ENCODE measurements at regions not wholly inside any gene's neighbourhood (a gene's known extent, or its start where the extent isn't known, plus 50 kb on each side); places are given as distances from the start of the nearest gene placed in this dataset.

DNA sequence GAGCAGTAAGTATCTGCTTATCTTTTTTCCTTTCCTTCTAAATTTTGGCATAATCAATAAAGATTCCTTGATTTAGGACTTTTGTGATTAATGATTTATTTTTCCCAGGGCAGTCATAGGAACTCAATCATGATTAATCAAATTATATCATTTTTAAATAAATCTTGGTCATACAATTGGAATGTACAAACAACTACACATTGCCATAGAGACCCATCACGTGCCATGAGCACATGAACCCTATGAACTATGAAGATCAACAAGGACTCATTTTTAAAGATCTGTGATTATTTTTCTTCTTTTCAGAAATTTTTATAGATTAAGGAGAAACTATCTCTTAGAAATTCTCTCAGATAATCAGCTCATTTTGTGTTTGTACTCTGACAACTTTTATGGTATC lies 622.4 kb downstream of the BCKDHB start:
- DNase-seq = no peak
- intact Hi-C loops (cut with DNase I; ENCODE audit: low total_unique reads) (no loop called here), in situ Hi-C loops (cut with MboI; ENCODE audit: low pct_ligation_motif_present in 1 of 4, low pct_unique_long_range_greater_than_20kb in 1 of 4, low sequenced_read_pairs in 3 of 4) (no loop called here)
- Histone ChIP-seq H3K36me3 (no peaks in the 10 kb centered on the region), H3K9me3 (no peaks in the 10 kb centered on the region), H3K27ac (no peak overlapping the region), H3K27me3 (no peaks in the 10 kb centered on the region), H3K4me1 (no peaks in the 10 kb centered on the region), H3K4me3 (no peak overlapping the region)
- 62 to 91% methylated on average over 1 of the region's 1 CpG for WGBS, 2 donors (ENCODE audit: low coverage in 1 of 2)
- TF ChIP-seq EP300 (IDR thresholded peaks at IDR 0.05; ENCODE audit: low read depth) (no peak), POLR2A (IDR thresholded peaks at IDR 0.05) (no peak), POLR2AphosphoS5 (IDR thresholded peaks at IDR 0.05) (no peak)
- TF ChIP-seq, protein P1, sequence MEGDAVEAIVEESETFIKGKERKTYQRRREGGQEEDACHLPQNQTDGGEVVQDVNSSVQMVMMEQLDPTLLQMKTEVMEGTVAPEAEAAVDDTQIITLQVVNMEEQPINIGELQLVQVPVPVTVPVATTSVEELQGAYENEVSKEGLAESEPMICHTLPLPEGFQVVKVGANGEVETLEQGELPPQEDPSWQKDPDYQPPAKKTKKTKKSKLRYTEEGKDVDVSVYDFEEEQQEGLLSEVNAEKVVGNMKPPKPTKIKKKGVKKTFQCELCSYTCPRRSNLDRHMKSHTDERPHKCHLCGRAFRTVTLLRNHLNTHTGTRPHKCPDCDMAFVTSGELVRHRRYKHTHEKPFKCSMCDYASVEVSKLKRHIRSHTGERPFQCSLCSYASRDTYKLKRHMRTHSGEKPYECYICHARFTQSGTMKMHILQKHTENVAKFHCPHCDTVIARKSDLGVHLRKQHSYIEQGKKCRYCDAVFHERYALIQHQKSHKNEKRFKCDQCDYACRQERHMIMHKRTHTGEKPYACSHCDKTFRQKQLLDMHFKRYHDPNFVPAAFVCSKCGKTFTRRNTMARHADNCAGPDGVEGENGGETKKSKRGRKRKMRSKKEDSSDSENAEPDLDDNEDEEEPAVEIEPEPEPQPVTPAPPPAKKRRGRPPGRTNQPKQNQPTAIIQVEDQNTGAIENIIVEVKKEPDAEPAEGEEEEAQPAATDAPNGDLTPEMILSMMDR (IDR thresholded peaks at IDR 0.05) = no peak

DNA sequence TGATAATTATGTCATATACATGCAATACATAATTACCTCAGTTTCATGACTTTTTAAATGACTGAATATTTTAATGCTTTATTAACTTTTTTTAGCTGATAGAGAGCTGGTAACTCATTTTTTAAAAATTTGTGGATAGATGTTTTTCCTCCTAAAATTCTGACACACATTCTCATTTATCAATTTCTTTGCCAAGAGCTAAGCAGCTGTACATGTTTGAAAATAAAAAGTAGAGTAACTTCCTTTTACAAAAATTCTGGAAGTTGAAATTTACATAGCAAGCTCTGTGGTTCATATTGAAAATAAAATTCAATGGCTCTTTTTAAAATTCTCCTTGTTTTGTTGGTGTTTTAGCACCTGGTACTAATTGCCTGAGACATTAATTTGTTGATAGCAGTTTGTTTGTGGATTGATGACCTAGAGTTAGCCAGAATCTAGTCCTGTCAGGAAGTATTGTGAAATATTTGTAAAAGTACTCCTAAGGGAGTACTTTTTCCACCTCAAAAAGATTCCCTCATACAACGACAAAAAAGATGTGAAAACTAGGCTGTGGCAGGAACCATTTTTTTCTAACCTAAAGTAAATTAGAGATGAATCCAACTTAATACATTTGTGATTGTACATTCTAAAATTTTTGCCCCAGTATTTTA lies 621.8 kb downstream of the BCKDHB start:
- in situ Hi-C loops (cut with MboI; ENCODE audit: low pct_ligation_motif_present in 1 of 4, low pct_unique_long_range_greater_than_20kb in 1 of 4, low sequenced_read_pairs in 3 of 4) (no loop called here), intact Hi-C loops (cut with DNase I; ENCODE audit: low total_unique reads) (no loop called here)
- DNase-seq = no peak
- Histone ChIP-seq H3K27ac (no peak overlapping the region), H3K36me3 (no peaks in the 10 kb centered on the region), H3K27me3 (no peaks in the 10 kb centered on the region), H3K4me1 (no peaks in the 10 kb centered on the region), H3K9me3 (no peaks in the 10 kb centered on the region), H3K4me3 (no peak overlapping the region)
- 43 to 59% methylated on average over 1 of the region's 1 CpG for WGBS, 2 donors (ENCODE audit: low coverage in 1 of 2)
- TF ChIP-seq, protein P1 (IDR thresholded peaks at IDR 0.05) = no peak
- TF ChIP-seq POLR2AphosphoS5 (IDR thresholded peaks at IDR 0.05) (no peak), EP300 (IDR thresholded peaks at IDR 0.05; ENCODE audit: low read depth) (no peak), POLR2A (IDR thresholded peaks at IDR 0.05) (no peak)

DNA sequence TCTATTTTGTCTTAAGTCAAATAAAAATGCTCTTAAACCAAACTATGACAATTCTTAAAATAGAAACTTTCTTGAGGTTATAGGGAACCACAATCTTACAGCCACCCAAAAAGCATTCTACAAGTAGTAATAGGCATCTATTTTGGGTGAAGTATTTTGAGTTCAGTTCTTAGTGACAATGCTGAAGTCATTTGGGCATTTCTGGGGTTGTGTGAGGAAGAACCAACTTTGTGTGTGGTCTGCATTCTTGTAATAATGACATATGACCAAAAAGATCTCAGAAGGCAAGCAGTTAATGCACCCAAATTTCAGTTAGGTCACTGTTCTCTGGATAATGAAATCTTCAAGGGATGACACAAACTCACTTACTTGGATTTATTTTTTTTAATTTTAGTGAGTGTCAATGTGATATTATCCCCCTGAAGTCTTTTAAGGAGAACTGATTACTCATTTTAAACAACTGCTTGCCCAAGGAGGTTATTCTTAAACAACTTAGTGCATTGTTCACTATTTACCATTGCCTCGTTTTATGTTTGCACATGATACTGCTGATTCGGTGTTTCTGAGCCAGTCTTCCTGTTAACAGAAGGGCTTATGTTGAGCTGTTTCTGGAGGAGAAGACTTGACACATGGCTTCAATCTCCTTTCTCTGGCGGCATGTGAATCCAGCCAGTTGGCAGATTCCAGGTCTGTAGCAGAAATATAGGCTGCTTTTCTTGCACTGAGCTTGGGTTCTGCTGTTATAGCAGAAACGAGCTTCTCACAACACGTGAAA lies 618.9 kb downstream of the BCKDHB start:
- in situ Hi-C loops (cut with MboI; ENCODE audit: low pct_ligation_motif_present in 1 of 4, low pct_unique_long_range_greater_than_20kb in 1 of 4, low sequenced_read_pairs in 3 of 4) = no loop called here
- intact Hi-C loops (cut with DNase I; ENCODE audit: low total_unique reads) = no loop called here
- no peak overlapping the region for H3K27ac ChIP-seq
- WGBS, 2 donors (ENCODE audit: low coverage in 1 of 2) = 20 to 48% methylated on average over 3 to 5 of the region's 5 CpGs
- no peaks in the 10 kb centered on the region for H3K27me3 ChIP-seq
- H3K4me3 ChIP-seq = no peak overlapping the region
- no peaks in the 10 kb centered on the region for H3K9me3 ChIP-seq
- TF ChIP-seq POLR2AphosphoS5 (IDR thresholded peaks at IDR 0.05) = no peak
- no peak for TF ChIP-seq POLR2A (IDR thresholded peaks at IDR 0.05)
- no peaks in the 10 kb centered on the region for H3K4me1 ChIP-seq
- DNase-seq = no peak
- H3K36me3 ChIP-seq = no peaks in the 10 kb centered on the region

DNA sequence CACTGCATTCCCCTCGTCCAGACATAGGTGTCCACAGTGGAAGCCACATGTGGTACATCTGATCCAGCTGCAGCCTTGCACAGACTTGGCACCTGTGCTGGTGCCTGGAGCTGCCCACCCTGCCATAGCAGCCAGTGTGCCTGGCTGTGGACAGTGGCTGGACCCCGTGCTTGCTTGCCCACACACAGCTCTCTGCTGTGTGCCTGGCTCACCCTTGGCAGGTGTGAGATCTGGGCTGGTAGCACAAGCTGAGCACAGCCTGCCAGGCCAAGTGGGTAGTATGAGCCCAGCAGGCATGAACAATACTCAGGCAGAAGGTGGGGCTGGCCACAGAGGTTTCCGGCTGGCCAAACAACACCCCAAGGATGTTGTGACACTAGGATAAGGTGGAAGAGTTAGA lies 614.4 kb downstream of the BCKDHB start:
- no peaks in the 10 kb centered on the region for H3K4me1 ChIP-seq
- no peaks in the 10 kb centered on the region for H3K36me3 ChIP-seq
- no peaks in the 10 kb centered on the region for H3K27me3 ChIP-seq
- TF ChIP-seq POLR2A (IDR thresholded peaks at IDR 0.05) (no peak), EP300 (IDR thresholded peaks at IDR 0.05; ENCODE audit: low read depth) (no peak), POLR2AphosphoS5 (IDR thresholded peaks at IDR 0.05) (no peak)
- TF ChIP-seq, protein P1 (IDR thresholded peaks at IDR 0.05) = no peak
- no peaks in the 10 kb centered on the region for H3K9me3 ChIP-seq
- no peak overlapping the region for H3K4me3 ChIP-seq
- no peak overlapping the region for H3K27ac ChIP-seq
- intact Hi-C loops (cut with DNase I; ENCODE audit: low total_unique reads) = no loop called here
- in situ Hi-C loops (cut with MboI; ENCODE audit: low pct_ligation_motif_present in 1 of 4, low pct_unique_long_range_greater_than_20kb in 1 of 4, low sequenced_read_pairs in 3 of 4) = no loop called here
- no peak for DNase-seq
- WGBS, 2 donors (ENCODE audit: low coverage in 1 of 2) = 76% methylated on average over 3 of the region's 3 CpGs; no CpG with 5 or more reads in 1 of the 2 donors

Data from transverse colon (tissue), 4 donors.